ENCODE measurements at regions not wholly inside any gene's neighbourhood (a gene's known extent, or its start where the extent isn't known, plus 50 kb on each side); places are given as distances from the start of the nearest gene placed in this dataset.

DNA sequence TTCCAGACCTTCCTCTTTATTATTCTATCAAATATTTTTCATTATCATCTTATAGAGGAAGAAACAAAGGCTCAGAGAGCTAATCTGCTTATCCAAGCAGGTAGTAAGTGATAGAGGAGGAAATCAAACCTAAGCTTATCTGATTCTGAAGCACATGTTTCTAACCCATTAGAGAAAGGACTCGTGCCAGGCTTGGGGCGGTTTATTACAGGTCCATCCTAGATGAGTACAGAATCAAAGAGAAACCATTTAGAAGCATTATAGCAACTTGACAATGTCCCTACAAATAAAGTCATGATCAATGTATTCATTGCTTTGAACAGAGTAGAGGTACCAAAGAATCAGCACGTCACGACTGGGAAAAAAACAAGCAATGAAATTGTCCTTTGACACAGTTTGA lies 303.0 kb downstream of the CYRIA start:
- ChIA-PET POLR2A (ENCODE audit: partially characterized antibody) (interaction anchor here (1.6 kb wide), 1 partner anchor 423 kb away, joined by 3 read pairs; the partner anchor contains the start of gene MYCN), CTCF (ENCODE audit: partially characterized antibody) (interaction anchor here (0.6 to 1.3 kb wide), 4 partner anchors 10 to 378 kb away, joined by 3 to 7 read pairs (median 4); no protein-coding TSS in a partner anchor)
- Histone ChIP-seq H2BK5ac (ENCODE audit: low read depth, low read length) (no peak overlapping the region), H2BK20ac (ENCODE audit: low read length) (no peak overlapping the region), H3K27ac (ENCODE audit: low read depth, low read length) (no peak overlapping the region), H3K36me3 (ENCODE audit: control insufficient read depth in 2 of 4, insufficient read depth in 4 of 4, low read length in 3 of 4) (no peaks in the 10 kb centered on the region), H3K23ac (ENCODE audit: insufficient read length) (no peak overlapping the region), H3K23me2 (ENCODE audit: low read depth, low read length) (no peaks in the 10 kb centered on the region), H4K20me1 (replicated peaks in 1 of 2; ENCODE audit: control insufficient read depth in 1 of 2, insufficient read depth in 2 of 2, low read length in 2 of 2) (no peaks in the 10 kb centered on the region), H3K79me2 (ENCODE audit: control insufficient read depth in 1 of 2, insufficient read depth in 2 of 2, low read length in 2 of 2) (no peaks in the 10 kb centered on the region), H4K8ac (ENCODE audit: extremely low read depth, insufficient read depth, low read length) (no peak overlapping the region), H2AFZ (ENCODE audit: low read length) (no peak overlapping the region), H2BK120ac (replicated peaks; ENCODE audit: low read depth, low read length) (no peak overlapping the region), H2AK5ac (ENCODE audit: low read depth, low read length) (no peak overlapping the region), H3K4me3 (ENCODE audit: extremely low read depth in 1 of 4, insufficient read depth in 2 of 4, low read depth in 3 of 4, low read length in 4 of 4) (no peak overlapping the region), H3K4me1 (replicated peaks in 1 of 4; ENCODE audit: control insufficient read depth in 3 of 4, insufficient read depth in 4 of 4, low read length in 3 of 4) (no peaks in the 10 kb centered on the region), H3K18ac (ENCODE audit: extremely low read depth, low read length) (no peak overlapping the region), H3K9me3 (ENCODE audit: insufficient read depth in 2 of 2, low read depth in 1 of 2, low read length in 1 of 2) (no peaks in the 10 kb centered on the region), H3K4ac (replicated peaks; ENCODE audit: insufficient read length, low read depth, low read length) (no peak overlapping the region), H3K27me3 (replicated peaks in 1 of 4; ENCODE audit: control insufficient read depth in 3 of 4, extremely low read depth in 1 of 4, insufficient read depth in 3 of 4, low read length in 3 of 4) (no peaks in the 10 kb centered on the region), H3K4me2 (ENCODE audit: insufficient read depth in 1 of 2, low read depth in 2 of 2, low read length in 2 of 2) (no peak overlapping the region), H3K14ac (ENCODE audit: insufficient read length) (no peak overlapping the region), H4K91ac (replicated peaks; ENCODE audit: insufficient read length, low read length) (no peak overlapping the region), H2BK15ac (ENCODE audit: low read length) (no peak overlapping the region), H3K56ac (replicated peaks; ENCODE audit: insufficient read length, low read depth, low read length) (no peak overlapping the region), H2BK12ac (ENCODE audit: low read depth, low read length) (no peak overlapping the region), H4K5ac (ENCODE audit: insufficient read length, low read depth, low read length) (no peak overlapping the region), H3K79me1 (ENCODE audit: low read depth, low read length) (no peaks in the 10 kb centered on the region), H3K9ac (replicated peaks in 1 of 4; ENCODE audit: extremely low read depth in 1 of 4, low read depth in 3 of 4, low read length in 3 of 4) (no peak overlapping the region)
- 93% methylated on average over 4 of the region's 4 CpGs; no CpG with 5 or more reads in 1 of the 2 experiments for WGBS, 2 experiments (ENCODE audit: extremely low coverage in 1 of 2, insufficient coverage in 1 of 2, insufficient read length in 1 of 2, insufficient replicate concordance in 2 of 2, low coverage in 1 of 2, low lambda C conversion rate in 2 of 2, missing lambda C conversion rate in 1 of 2)
- TF ChIP-seq TCF12 (IDR thresholded peaks at IDR 0.05; ENCODE audit: low read depth, low read length) (no peak), RNF2 (IDR thresholded peaks at IDR 0.05; ENCODE audit: borderline replicate concordance, low read depth, low read length, missing control alignments, poor library complexity, severe bottlenecking) (no peak), SIN3A (conservative IDR thresholded peaks at IDR 0.05 in 1 of 2, IDR thresholded peaks at IDR 0.05 in 1 of 2; ENCODE audit: low read depth in 1 of 2, low read length in 2 of 2) (no peak)
- DNase-seq (ENCODE audit: low read depth in 1 of 2, low spot score in 2 of 2) (no peak), FAIRE-seq (no peak)

All from H1 (cell line).